Lower leg skin (tissue), 3 donors: ENCODE measurements at regions not wholly inside any gene's neighbourhood (a gene's known extent, or its start where the extent isn't known, plus 50 kb on each side); places are given as distances from the start of the nearest gene placed in this dataset.

Experiments used
- POLR2A ChIP-seq, 2 donors: fragments of 450-650 bp; IDR thresholded peaks; one replicate each; pipeline ENCODE4 v1.6.1; 2016 to 2017; ENCODE audit warnings: antibody characterized with exemption in 2 of 2, mild to moderate bottlenecking in 1 of 2, moderate library complexity in 1 of 2
- TF ChIP-seq, protein P1 (sequence below), 3 donors: fragments of 450-650 bp; IDR thresholded peaks; one replicate each; pipeline ENCODE4 v1.5.1; 2016; ENCODE audit warnings: antibody characterized with exemption in 3 of 3, mild to moderate bottlenecking in 3 of 3, moderate library complexity in 2 of 3

DNA sequence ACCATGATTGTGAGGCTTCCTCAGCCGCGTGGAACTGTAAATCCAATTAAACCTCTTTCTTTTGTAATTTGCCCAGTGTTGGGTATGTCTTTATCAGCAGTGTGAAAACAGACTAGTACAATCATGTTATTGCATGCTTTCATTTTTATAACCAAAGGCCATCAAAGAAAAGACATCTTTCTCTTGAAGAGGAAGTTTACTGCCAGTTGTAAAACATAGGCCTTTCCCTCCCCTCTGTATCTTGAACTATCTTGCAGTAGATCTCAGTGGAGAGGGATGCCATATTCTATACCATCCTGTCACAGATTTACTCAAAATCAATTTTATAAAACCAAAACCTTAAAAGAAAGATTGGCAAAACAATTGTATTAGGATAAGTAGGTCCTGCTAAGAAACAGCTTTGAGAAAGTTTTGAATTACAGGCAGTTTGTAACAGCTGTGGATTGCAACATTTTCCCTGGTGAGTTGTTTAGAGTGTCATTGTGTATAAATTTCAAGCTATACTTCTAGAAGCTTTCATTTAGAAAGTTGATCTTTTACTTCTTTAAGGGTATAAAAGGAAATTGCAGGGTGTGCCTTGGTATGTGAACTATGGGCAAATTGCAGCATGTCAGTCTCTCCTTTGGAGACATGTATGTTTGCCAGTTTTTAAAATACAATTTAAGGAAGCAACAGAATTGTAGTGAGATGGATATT lies 128.0 kb downstream of the ATP23 start:
- TF ChIP-seq, protein P1, sequence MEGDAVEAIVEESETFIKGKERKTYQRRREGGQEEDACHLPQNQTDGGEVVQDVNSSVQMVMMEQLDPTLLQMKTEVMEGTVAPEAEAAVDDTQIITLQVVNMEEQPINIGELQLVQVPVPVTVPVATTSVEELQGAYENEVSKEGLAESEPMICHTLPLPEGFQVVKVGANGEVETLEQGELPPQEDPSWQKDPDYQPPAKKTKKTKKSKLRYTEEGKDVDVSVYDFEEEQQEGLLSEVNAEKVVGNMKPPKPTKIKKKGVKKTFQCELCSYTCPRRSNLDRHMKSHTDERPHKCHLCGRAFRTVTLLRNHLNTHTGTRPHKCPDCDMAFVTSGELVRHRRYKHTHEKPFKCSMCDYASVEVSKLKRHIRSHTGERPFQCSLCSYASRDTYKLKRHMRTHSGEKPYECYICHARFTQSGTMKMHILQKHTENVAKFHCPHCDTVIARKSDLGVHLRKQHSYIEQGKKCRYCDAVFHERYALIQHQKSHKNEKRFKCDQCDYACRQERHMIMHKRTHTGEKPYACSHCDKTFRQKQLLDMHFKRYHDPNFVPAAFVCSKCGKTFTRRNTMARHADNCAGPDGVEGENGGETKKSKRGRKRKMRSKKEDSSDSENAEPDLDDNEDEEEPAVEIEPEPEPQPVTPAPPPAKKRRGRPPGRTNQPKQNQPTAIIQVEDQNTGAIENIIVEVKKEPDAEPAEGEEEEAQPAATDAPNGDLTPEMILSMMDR (IDR thresholded peaks at IDR 0.05): no peak
- TF ChIP-seq POLR2A (IDR thresholded peaks at IDR 0.05): no peak
